Liver (tissue), 7 donors: ENCODE measurements at regions not wholly inside any gene's neighbourhood (a gene's known extent, or its start where the extent isn't known, plus 50 kb on each side); places are given as distances from the start of the nearest gene placed in this dataset.

Experiments used
- DNase-seq: peaks from one replicate; pipeline ENCODE4 v3.0.0-alpha.2; 2017; ENCODE audit warnings: low spot score
- H3K27ac ChIP-seq, 2 donors: one replicate each; pipeline ENCODE4 v1.7.0; 2013; ENCODE audit warnings: inconsistent platforms in 2 of 2, low read length in 2 of 2, control low read depth in 1 of 2, low read depth in 1 of 2, mild to moderate bottlenecking in 1 of 2
- H3K27me3 ChIP-seq, 4 donors: one replicate each; pipeline versions ENCODE4 v1.6.1 to v1.7.0; 2013; ENCODE audit warnings: low read length in 3 of 4, inconsistent platforms in 1 of 4, mild to moderate bottlenecking in 1 of 4, moderate library complexity in 1 of 4; ENCODE audit not compliant: control insufficient read depth in 4 of 4, insufficient read depth in 4 of 4
- H3K36me3 ChIP-seq, 4 donors: one replicate each; pipeline versions ENCODE4 v1.6.1 to v1.7.0; 2013; ENCODE audit warnings: low read length in 3 of 4, mild to moderate bottlenecking in 3 of 4, low read depth in 1 of 4, moderate library complexity in 1 of 4; ENCODE audit not compliant: control insufficient read depth in 4 of 4, insufficient read depth in 3 of 4
- H3K4me1 ChIP-seq, 4 donors: one replicate each; pipeline versions ENCODE4 v1.6.1 to v1.7.0; 2013; ENCODE audit warnings: low read length in 3 of 4, mild to moderate bottlenecking in 3 of 4, moderate library complexity in 1 of 4; ENCODE audit not compliant: control insufficient read depth in 4 of 4, insufficient read depth in 4 of 4
- H3K4me3 ChIP-seq, 3 donors: one replicate each; pipeline versions ENCODE4 v1.6.1 to v1.7.0; 2013; ENCODE audit warnings: low read length in 3 of 3, control low read depth in 1 of 3, low read depth in 1 of 3, mild to moderate bottlenecking in 1 of 3
- H3K9ac ChIP-seq, 2 donors: one replicate each; pipeline ENCODE4 v1.7.0; 2013; ENCODE audit warnings: low read length in 2 of 2, mild to moderate bottlenecking in 2 of 2, moderate library complexity in 2 of 2, control low read depth in 1 of 2, low read depth in 1 of 2
- H3K9me3 ChIP-seq, 4 donors: one replicate each; pipeline versions ENCODE4 v1.6.1 to v1.7.0; 2013; ENCODE audit warnings: low read length in 3 of 4; ENCODE audit not compliant: control insufficient read depth in 4 of 4
- EGR1 ChIP-seq, 2 donors: IDR thresholded peaks; 2 replicates each; pipeline ENCODE4 v1.6.1; 2016 to 2018; ENCODE audit warnings: antibody characterized with exemption in 2 of 2, low read depth in 2 of 2
- FOXA2 ChIP-seq: IDR thresholded peaks from 2 replicates; pipeline ENCODE4 v1.6.1; 2016; ENCODE audit warnings: antibody characterized with exemption
- GABPA ChIP-seq, 2 donors: IDR thresholded peaks in 1 of 2; conservative IDR thresholded peaks in 1 of 2; 2 replicates each; pipeline ENCODE4 v1.6.1; 2016; ENCODE audit warnings: antibody characterized with exemption in 2 of 2, mild to moderate bottlenecking in 1 of 2, moderate library complexity in 1 of 2
- JUND ChIP-seq, 2 donors: IDR thresholded peaks; 2 replicates each; pipeline ENCODE4 v1.6.1; 2016; ENCODE audit warnings: antibody characterized with exemption in 2 of 2
- MAX ChIP-seq: IDR thresholded peaks from 2 replicates; pipeline ENCODE4 v1.6.1; 2016; ENCODE audit warnings: antibody characterized with exemption
- RAD21 ChIP-seq, 2 donors: IDR thresholded peaks; 2 replicates each; pipeline ENCODE4 v1.6.1; 2016; ENCODE audit warnings: antibody characterized with exemption in 2 of 2, mild to moderate bottlenecking in 2 of 2
- REST ChIP-seq: IDR thresholded peaks from 2 replicates; pipeline ENCODE4 v1.6.1; 2016; ENCODE audit warnings: antibody characterized with exemption, mild to moderate bottlenecking
- RXRA ChIP-seq, 2 donors: IDR thresholded peaks; 2 replicates each; pipeline ENCODE4 v1.6.1; 2017 to 2018; ENCODE audit warnings: antibody characterized with exemption in 2 of 2, mild to moderate bottlenecking in 1 of 2
- TAF1 ChIP-seq: conservative IDR thresholded peaks from 2 replicates; pipeline ENCODE4 v1.6.1; 2016; ENCODE audit warnings: antibody characterized with exemption, mild to moderate bottlenecking
- ZBTB33 ChIP-seq: IDR thresholded peaks from 2 replicates; pipeline ENCODE4 v1.6.1; 2016; ENCODE audit warnings: antibody characterized with exemption
- WGBS: extraction: QIAGEN DNeasy Blood & Tissue Kit; methylation state at CpG from one replicate; pipeline ENCODE4 v1.1.7; 2013; 5-methylcytosine and 5-hydroxymethylcytosine counted together
- donor health status: healthy.
- donor health status: healthy.
- donor health status: healthy.
- donor health status: healthy.

GRCh38 chr10:106327747-106328146, 836.8 kb downstream of the SORCS1 start:
- no peaks in the 10 kb centered on the region for H3K36me3 ChIP-seq
- no peak overlapping the region for H3K27ac ChIP-seq
- peaks cover 3 to 18% (median 5%) of the 10 kb centered on the region in 4 donors for H3K9me3 ChIP-seq
- DNase-seq = no peak
- TF ChIP-seq EGR1 (IDR thresholded peaks at IDR 0.05; ENCODE audit: low read depth in 2 of 2) (no peak), RXRA (IDR thresholded peaks at IDR 0.05) (no peak), JUND (IDR thresholded peaks at IDR 0.05) (no peak), MAX (no peak), REST (no peak), GABPA (IDR thresholded peaks at IDR 0.05 in 1 of 2, conservative IDR thresholded peaks at IDR 0.05 in 1 of 2) (no peak), ZBTB33 (no peak), TAF1 (no peak)
- H3K9ac ChIP-seq = no peak overlapping the region
- 72% methylated on average over 3 of the region's 3 CpGs for WGBS
- no peaks in the 10 kb centered on the region for H3K4me1 ChIP-seq
- no peaks in the 10 kb centered on the region for H3K27me3 ChIP-seq
- no peak overlapping the region for H3K4me3 ChIP-seq

GRCh38 chr10:106320876-106321275, 843.6 kb downstream of the SORCS1 start:
- no peak for DNase-seq
- Histone ChIP-seq H3K27ac (no peak overlapping the region), H3K9ac (no peak overlapping the region), H3K4me1 (no peaks in the 10 kb centered on the region), H3K27me3 (no peaks in the 10 kb centered on the region), H3K9me3 (peaks cover 0 to 3% (median 0%) of the 10 kb centered on the region in 4 donors), H3K36me3 (no peaks in the 10 kb centered on the region), H3K4me3 (no peak overlapping the region)
- WGBS = 74% methylated on average over 3 of the region's 3 CpGs
- no peak for TF ChIP-seq GABPA (IDR thresholded peaks at IDR 0.05 in 1 of 2, conservative IDR thresholded peaks at IDR 0.05 in 1 of 2)
- no peak for TF ChIP-seq RAD21 (IDR thresholded peaks at IDR 0.05)
- TF ChIP-seq FOXA2 = no peak
- no peak for TF ChIP-seq JUND (IDR thresholded peaks at IDR 0.05)

GRCh38 chr10:106320078-106320477, 844.4 kb downstream of the SORCS1 start:
- no peak for DNase-seq
- no peaks in the 10 kb centered on the region for H3K4me1 ChIP-seq
- no peak overlapping the region for H3K9ac ChIP-seq
- H3K27ac ChIP-seq = no peak overlapping the region
- H3K27me3 ChIP-seq = no peaks in the 10 kb centered on the region
- no peaks in the 10 kb centered on the region for H3K9me3 ChIP-seq
- WGBS = 85% methylated on average over 5 of the region's 5 CpGs
- TF ChIP-seq EGR1 (IDR thresholded peaks at IDR 0.05; ENCODE audit: low read depth in 2 of 2) (no peak), GABPA (IDR thresholded peaks at IDR 0.05 in 1 of 2, conservative IDR thresholded peaks at IDR 0.05 in 1 of 2) (no peak), TAF1 (no peak)
- H3K36me3 ChIP-seq = no peaks in the 10 kb centered on the region
- no peak overlapping the region for H3K4me3 ChIP-seq
